ENCODE measurements at regions not wholly inside any gene's neighbourhood (a gene's known extent, or its start where the extent isn't known, plus 50 kb on each side); places are given as distances from the start of the nearest gene placed in this dataset.

DNA sequence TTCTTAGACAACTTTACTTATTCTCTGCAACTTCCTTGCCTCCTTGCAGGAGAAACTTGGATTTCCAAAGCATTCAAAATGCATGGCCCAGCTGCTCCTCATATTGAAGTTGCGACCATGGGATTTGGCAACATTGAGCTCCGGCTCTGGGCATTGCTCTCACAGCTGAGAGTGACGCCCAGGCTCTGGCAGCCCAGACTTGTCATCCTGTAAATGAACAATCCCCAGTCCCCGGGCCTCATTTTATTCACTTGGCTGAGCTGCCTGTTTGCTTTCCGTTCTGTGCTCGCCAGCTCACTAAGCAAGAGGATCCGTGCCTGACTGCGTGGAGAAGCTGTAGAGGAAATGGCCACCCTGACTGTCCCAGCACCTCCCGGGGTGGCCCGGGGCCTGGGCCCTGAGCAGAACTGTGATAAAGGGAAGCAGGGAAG lies 119.5 kb upstream of the CD93 start:
- DNase-seq (ENCODE audit: low read depth), result peak; percentile 64

- DNase-seq (ENCODE audit: low read depth), result no peak
These were observed 119.1 kb upstream of the CD93 start for GRCh38 chr20:23205211-23205610.

DNA sequence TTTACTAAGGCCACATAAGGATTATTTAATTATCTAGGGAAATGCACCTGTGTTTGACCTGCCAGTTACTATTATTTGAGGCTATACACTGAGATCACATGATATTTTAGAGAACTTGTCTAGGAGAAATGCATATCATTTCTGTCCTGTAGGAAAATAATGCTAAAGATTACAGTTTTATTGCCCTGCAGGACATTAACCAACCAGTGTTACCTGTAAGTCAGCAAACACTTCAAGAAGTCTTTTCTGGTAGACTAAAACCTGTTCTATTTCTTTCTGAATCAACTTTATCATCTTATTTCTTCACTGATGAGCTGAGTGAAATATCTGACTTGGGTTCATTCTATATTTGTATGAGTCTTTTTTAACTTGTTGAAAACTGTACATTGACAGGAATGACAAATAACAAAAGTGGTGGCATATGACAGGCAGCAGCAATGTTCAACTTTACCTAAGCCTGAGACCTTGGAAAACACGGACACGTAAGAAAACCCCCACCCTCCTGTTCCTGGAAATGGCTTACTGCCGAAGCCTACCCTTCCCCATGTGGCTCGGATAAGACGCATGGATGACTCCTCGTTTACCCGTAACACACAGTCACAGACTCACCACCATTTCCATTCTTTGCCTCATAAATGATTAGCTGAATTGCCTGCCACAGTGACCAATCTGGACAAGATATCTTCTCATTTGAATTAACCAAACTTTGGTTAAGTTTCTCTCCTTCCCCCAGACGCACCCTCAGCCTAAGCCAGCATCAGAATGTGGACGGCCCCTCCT lies 118.0 kb upstream of the CD93 start:
- no peak for DNase-seq (ENCODE audit: low read depth)

GRCh38 chr20:23203310-23203709 lies 117.2 kb upstream of the CD93 start:
- DNase-seq (ENCODE audit: low read depth), result no peak

DNA sequence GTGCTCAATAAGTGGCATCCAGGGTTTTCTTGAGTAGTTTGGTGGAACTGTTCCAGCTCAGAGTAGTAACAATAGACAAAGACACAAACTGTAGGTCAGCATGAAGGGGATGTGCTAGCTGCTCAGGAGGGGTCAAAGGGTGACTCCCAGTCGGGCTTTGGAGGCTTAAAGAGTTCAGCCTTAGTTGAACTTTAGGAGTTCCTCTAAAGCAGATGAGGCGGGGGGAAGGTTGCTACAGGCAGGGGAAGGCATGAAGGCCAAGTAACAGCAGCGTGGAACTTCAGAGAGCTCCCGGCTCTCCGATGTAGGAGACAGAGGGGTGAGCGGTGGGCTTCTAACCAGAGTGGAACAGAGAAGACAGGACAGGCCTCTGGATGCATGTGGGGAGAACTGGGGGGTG lies 115.5 kb upstream of the CD93 start:
- no peak for DNase-seq (ENCODE audit: low read depth)

DNA sequence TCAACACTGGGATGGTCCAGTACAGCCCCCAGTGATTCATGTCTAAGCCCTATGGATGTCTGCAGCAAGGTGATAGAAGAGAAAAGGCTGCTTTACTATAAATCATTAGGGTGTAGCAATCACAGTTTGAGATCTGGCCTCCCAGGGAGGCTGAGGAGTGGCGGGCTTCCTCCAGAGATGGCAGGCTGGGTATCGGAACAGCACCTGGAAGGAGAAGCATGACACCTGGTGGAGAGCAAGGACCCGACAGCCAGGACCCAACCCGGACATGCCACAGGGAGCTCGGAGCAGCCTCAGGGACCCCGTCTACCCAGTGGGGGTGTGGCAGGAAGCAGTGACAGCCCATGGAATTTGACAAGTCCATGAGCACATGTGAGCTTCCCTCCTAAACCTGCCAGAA lies 114.8 kb upstream of the CD93 start:
- peak; percentile 74 for DNase-seq (ENCODE audit: low read depth)

- DNase-seq (ENCODE audit: low read depth), result no peak
These were observed 114.3 kb upstream of the CD93 start for GRCh38 chr20:23200413-23200812.

DNA sequence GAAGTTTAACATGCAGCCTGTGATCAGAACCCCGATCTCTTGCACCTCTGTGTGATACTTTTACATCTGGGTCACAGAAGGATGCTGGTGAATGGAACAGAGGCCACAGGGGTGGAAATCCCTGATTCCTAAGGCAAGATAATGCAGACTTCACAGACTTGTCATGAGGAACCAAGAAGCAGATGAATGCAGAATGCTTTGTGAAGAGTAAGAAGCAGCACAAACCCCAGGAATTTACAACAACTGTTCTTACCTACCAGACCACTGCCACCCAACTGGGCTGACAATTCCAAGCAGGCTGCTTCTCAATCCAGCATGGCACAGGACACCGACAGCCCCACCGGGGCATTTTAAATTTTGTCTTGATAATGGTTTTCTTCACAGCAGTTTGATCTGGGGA lies 113.2 kb upstream of the CD93 start:
- no peak for DNase-seq (ENCODE audit: low read depth)

DNA sequence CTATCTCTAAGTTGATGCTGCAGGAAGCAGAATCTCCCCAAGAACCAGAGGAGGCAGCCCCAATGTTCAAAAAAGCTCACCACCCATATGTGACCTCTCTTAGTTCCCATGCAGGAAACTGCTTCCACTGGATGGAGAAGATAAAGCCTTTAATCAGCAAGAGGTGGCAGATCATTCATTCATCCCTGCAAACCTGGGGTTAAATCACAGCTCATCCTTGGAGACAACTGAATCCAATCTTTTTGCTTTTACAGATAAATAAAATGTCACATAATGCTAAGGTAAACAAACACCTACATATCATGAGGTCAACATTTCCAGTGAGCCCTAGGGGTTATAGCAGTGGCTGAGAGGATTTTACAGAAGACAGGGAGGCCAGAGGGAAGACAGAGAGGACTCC lies 112.7 kb upstream of the CD93 start:
- no peak for DNase-seq (ENCODE audit: low read depth)

- DNase-seq (ENCODE audit: low read depth), result no peak
These were observed 111.7 kb upstream of the CD93 start for GRCh38 chr20:23197836-23198235.

- no peak for DNase-seq (ENCODE audit: low read depth)
These were observed 109.5 kb upstream of the CD93 start for GRCh38 chr20:23195636-23196035.

DNA sequence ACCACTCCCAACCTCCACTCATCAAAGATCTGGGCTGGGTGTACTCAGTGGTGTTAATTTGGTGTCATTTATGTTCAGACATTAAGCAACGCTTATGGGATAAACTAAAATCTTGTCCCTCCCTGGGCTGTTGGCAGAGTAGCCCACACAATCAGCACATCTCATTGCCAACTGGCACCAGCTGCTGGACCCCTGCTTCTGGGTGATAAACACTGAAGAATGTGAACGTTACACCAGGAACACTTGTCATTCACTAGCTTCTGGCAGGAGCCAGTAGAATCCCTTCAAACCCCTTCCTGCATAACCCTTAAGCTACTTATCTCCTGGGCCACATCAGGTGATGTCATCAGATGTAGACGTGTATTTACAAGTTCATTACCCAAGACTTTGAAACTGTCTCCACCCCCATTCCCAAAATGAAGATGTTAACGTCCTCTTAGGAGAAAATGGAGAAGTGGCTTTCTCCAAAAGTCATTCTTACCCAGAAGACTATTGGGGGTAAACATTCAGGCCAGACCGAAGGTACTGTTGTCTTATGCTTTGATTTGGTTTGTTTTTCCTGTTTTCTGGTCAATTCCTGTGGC lies 107.8 kb upstream of the CD93 start:
- peak; percentile 68 for DNase-seq (ENCODE audit: low read depth)

GRCh38 chr20:23192469-23192868 lies 106.3 kb upstream of the CD93 start:
- no peak for DNase-seq (ENCODE audit: low read depth)

DNA sequence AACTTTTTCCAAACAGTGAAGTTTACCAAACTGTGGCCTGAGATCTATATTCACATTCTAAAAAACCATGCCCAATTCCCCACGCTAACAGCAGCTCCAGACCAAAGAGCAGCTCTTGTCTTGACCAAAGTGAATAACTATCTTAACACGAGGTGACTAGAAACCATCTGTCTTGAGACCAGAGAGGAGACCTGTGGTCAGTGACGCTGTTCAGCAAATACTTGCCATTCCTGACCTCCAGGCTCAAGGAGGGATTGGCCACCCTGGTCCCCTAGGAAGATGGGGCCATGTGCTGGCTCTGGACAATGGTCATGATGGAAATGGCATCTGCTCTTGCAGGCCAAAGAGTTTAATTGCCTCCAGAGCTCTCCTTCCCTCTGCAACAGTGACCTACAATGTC lies 104.4 kb upstream of the CD93 start:
- peak; percentile 62 for DNase-seq (ENCODE audit: low read depth)

DNA sequence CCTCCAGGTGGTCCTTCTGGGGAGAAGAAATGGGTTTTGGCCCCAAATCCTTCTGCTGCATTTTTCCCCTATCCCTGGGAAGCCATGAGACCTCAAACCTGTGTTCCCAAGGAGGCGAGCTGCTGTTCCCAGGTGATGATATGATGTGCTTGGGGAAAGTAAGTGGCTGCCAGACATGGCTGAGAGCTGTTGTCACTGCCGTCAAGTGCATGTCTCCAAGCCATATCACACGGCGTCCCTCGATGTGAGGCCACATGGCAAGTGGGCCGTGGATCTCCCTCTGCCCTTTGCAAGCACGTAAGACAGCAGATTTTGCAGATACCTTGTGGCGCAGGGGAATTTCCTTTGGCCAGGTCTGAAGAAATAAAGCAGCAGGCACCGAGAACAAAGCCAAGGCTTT lies 103.7 kb upstream of the CD93 start:
- DNase-seq (ENCODE audit: low read depth), result no peak

DNA sequence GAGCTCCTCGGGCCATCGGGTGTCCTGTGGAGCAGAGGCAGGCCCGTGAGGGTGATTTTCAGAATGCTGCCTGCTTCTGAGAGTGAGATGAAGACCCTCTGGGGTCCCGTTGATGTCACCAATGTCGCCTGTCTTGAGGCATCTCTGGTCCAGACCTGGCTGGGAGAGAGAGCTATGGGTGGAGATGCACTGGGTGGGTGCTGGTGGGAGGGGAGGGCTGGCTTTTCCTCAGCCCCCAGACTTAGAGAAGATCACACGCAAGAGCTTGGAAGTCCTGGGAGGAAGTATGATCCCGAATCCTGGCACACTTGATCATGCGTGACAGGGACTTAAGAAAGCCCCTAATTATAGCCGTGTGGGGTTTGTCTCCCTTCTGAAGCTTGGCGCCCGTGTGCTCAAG lies 103.2 kb upstream of the CD93 start:
- DNase-seq (ENCODE audit: low read depth), result no peak

GRCh38 chr20:23188377-23189169 lies 102.4 kb upstream of the CD93 start:
- no peak for DNase-seq (ENCODE audit: low read depth)

GRCh38 chr20:23187751-23188150 lies 101.6 kb upstream of the CD93 start:
- peak; percentile 57 for DNase-seq (ENCODE audit: low read depth)

DNA sequence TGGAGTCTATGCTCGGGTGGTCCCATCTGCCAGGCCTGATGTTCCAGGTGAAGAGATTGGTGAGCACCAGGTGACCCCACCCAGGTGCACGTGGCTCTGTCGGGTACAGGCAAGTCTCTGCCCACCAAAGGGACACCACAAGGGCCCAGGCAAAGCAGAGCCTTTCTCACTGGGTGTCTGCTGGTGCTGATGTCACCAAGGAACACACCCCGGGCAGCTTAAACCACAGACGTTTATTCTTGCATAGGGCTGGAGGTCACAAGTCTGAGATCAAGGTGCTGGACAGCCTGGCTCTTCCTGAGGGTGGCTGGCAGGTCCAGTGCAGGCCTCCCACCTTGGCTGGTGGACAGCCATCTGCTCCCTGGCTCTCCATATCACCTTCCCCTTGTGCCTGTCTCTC lies 100.7 kb upstream of the CD93 start:
- DNase-seq (ENCODE audit: low read depth), result no peak

DNA sequence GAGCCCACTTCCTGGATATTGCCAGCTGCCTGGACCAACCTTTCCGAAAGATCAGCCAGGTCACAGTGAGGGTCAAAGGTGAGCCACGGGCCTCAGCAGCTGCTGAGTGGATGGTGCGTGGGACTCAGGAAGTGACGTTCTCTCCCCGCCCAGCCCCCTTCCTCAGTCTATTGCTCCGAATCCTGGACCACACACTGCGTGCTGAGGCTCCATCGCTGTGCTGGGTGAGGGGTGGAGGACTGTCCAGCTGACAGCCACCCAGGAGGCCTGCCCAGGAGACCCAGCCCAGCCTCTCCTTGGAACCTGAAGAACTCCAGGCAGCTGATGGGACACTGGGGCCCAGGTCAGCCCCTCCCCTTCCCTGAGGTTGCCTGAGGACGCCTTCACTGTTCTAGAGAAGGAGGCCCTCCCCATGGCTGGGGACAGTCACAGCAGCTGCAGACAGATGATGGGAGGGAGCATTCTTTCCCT lies 94.4 kb upstream of the CD93 start:
- no peak for DNase-seq (ENCODE audit: low read depth)

GRCh38 chr20:23179766-23180403 lies 93.8 kb upstream of the CD93 start:
- DNase-seq (ENCODE audit: low read depth), result peak; percentile 72

DNA sequence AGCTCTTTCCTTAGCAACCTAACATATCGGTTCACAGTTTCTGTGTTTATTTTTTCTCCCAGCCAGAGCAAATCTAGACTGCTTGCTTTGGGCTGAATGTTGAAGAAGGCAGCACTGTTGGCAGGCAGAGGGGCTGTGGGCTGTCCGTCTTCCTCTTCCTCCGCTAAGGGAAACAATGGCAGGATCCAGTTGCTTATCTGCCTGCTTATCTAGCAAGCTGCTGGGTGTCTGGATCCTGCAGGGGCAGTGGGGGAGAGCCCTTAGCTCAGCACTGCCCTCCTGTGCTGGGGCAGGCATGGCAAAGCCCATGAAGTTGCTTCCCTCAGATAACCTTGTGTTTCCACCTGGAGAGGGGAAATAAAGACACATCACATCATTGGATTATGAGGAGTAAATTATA lies 92.7 kb upstream of the CD93 start:
- DNase-seq (ENCODE audit: low read depth), result no peak

Measured in M059J (cell line).